ENCODE measurements at regions not wholly inside any gene's neighbourhood (a gene's known extent, or its start where the extent isn't known, plus 50 kb on each side); places are given as distances from the start of the nearest gene placed in this dataset.

GRCh38 chr3:135453326-135453725 lies 512.2 kb upstream of the PPP2R3A start:
- no peak for TF ChIP-seq EZH2 (IDR thresholded peaks at IDR 0.05)
- TF ChIP-seq POLR2AphosphoS5 (IDR thresholded peaks at IDR 0.05; ENCODE audit: borderline replicate concordance, low read depth, low read length) = no peak
- no peak for TF ChIP-seq FOXP2 (optimal IDR thresholded peaks at IDR 0.05; ENCODE audit: control extremely low read depth, extremely low read length, insufficient read depth)

Measured in SK-N-MC (cell line).